Stimulated activated CD4-positive, alpha-beta T cell treated with anti-CD3 and anti-CD28 coated beads, Interleukin-4, amount 100 ng/mL, for 24 hours (primary cell): ENCODE measurements at regions not wholly inside any gene's neighbourhood (a gene's known extent, or its start where the extent isn't known, plus 50 kb on each side); places are given as distances from the start of the nearest gene placed in this dataset.
"Not testable (repeated sequence)": the region's sequence is repeated elsewhere in the genome, so short reads cannot be mapped to it uniquely, and the experiment has no call there.

Experiments
- DNase-seq: peaks from one replicate; pipeline ENCODE4 v3.0.0-alpha.2; 2020

DNA sequence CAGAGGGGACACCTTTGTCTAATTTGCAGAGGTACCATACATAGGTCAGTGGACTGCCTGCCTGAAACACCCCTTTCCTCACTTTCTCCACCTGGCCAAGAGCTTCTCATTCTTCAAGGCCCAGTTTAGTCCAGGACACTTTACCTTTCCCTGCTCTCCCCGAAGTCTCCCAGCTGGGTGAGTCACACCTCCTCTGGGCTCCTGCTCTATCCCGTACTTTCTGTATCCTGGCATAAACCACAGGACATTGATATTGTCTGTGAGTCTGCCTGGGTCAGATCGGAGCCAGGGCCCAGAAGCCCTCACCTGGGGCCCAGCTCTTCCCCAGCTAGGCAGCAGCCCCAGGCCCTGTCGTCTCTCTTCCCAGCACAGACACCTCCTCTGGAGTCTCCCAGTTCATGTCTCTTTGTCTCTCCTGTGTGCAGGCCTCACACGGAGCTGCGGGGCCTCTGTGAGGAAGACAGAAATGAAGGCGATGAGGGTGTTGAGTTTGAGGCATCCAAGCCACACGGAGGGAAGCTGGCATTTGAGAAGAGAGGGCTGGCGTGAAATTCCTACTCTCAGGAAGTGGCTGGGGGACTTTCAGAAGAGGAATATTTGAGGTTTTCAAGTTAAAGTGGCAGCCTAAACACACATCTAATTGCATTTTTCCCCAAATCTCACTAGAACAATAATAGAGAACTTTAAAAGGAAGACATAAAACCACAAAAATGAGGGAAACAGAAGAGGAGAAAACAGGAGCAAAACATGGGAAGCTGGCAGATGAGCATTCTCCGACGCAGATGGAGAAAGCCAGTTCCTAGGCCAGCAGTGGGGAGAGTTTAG is 79.6 kb upstream of the LAPTM4A start:
- no peak for DNase-seq

- DNase-seq: no peak
These were observed 78.7 kb upstream of the LAPTM4A start for GRCh38 chr2:20130160-20130560.

GRCh38 chr2:20129331-20130159 is 78.1 kb upstream of the LAPTM4A start:
- no peak for DNase-seq

DNA sequence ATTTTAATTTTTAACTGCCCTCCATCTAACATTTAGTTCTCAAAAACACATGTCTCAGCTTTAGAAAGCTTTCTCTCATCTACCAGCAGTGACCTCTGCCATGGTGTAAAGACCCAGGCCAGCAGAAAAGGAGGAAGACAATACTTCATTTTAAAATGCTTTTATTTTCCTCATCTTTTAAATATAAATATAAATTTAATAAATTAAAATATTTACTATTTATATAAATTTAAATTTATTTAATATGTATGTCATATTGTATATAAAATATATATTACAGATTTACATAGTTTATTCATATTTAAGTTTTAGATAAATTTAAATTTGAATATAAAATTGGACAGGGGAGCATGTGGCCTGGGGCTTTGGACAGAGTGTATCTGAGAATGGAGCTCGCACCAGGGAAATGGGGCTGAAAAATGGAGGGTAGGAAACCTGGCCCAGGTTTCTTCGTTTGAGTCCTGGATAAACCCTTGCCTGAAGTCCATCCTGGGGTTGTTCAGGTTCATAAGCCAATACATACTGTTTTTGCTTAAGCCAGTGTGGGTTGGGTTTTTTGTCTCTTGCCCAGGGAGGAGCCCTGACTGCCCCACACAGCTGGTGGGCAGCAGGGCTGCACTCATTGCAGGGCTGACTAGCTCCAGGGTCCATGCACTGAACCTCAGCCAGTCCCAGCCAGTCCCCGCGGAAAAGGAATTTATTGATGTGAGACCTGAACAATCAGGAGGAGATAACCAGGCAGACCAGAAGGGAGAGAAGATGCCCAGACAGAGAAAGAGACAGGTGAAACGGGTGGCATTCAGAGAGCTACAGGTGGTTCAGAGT is 77.3 kb upstream of the LAPTM4A start:
- no peak for DNase-seq

GRCh38 chr2:20126469-20126868 is 75.0 kb upstream of the LAPTM4A start:
- no peak for DNase-seq

DNA sequence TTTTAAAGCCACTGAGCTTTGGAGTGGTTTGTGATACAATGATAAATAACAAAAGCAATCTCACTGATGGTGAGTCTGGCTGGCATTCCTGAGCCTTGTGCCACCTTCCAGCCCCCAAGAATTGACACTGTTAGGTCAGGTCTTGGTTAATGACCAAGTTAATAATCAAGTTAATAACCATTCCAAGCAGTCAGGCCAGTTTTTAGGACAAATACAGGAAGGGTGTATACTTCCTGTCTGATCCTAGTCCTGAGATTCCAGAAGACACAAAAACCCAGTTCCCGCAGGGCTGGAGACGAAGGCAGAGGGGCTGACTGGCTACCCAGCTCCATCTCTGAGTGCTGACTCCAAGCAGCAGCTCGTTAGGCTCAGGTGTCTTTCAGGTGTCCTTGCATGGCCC is 74.6 kb upstream of the LAPTM4A start:
- no peak for DNase-seq

DNA sequence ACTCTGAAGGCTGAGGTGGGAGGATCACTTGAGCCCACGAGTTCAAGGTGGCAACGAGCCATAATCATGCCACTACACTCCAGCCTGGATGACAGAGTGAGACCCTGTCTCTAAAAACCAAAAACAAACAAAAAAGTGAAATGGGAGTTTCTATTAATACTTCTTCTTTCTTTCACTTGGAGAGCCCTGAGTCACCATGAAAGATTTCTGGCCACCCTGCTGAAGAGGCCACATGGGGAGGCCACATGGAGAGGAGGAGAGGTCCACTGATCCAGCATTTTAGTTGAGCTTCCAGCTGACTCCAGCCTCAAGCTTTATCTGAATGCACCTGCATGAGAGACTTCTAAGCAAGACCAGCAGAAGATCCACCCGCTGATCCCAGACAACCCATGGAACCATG is 74.2 kb upstream of the LAPTM4A start:
- no peak for DNase-seq

GRCh38 chr2:20125164-20125563 is 73.7 kb upstream of the LAPTM4A start:
- no peak for DNase-seq

DNA sequence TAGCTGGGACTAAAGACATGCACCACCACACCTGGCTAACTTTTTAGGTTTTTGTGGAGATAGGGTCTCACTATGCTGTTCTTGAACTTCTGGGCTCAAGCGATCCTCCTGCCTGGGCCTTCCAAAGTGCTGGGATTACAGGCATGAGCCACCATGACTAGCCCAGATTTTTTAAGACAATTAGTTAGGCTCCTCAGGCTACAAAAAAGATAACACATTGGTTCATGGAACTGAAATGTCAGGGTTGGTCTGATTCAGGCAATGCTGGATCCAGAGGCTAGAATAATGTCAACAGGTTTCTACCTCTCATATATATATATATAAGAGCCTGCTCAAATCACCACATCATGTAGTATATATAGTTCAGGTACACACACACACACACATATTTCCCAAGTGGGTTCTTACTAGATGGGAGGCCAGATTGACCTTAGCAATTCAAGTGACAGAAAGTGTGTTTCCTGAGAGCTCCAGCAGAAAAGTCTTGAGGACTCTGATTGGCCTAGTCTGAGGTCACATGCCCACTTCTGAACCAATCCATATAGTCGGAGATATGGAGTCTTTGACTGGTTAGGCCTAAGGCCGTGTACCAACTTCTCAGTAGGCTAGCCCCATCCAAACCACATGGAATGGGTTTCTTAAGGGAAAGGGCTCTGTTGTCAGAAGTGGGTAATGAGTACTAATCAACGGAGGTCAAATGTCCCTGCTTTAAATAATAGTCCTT is 72.6 kb upstream of the LAPTM4A start:
- no peak for DNase-seq

DNA sequence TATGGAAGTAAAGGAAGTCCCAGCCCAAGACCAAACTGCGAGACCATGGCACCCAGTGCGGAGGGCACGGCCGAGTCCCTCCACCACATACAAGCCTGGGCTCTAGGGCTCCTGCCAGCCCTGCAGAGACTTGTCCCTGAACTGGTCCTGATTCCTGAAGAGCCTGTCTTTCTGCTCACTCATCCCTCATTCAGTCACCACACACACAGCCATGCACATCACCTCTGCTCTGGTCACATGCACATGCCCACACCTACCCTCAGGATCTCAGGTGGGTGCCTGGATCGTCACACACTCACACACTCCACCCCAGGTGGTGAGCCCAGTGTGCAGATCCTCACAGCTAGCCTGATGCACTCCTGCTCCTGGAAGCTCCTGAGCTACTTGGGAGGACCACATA is 71.4 kb upstream of the LAPTM4A start:
- DNase-seq: no peak

DNA sequence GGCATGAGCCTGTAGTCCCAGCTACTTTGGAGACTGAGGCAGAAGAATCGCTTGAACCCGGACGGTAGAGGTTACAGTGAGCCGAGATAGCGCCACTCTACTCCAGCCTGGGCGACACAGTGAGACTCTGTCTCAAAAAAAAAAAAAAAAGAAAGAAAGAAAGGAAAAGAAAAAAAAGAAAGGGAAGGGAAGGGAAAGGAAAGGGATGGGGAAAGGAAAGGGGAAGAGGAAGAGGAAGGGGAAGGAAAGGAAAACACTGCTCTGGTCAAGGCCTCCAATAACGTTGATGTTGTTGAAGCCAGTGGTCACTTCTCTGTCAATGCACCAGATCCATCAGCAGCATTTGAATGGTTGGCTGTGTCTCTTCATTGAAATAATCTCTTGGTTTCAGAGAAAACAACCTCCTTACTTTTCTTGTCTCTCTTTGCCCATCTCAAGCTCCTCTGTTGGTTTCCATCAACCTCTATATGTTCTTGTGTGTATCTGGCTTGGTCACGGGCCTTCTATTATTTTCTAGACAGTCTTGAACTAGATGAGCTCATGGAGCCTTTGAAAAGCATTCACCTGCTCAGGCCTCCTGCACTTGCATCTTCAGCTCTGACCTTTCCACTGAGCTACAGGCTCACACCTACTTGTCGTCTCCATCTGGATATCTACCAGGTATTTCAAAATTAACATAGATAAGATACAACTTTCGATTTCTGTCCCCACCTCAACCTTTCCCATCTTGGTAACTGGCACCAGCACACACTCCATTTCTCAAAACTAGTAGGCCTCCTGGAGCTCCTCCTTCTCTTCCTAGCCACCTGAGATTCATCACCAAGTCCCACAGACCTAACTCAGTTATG is 69.4 kb upstream of the LAPTM4A start:
- no peak for DNase-seq

DNA sequence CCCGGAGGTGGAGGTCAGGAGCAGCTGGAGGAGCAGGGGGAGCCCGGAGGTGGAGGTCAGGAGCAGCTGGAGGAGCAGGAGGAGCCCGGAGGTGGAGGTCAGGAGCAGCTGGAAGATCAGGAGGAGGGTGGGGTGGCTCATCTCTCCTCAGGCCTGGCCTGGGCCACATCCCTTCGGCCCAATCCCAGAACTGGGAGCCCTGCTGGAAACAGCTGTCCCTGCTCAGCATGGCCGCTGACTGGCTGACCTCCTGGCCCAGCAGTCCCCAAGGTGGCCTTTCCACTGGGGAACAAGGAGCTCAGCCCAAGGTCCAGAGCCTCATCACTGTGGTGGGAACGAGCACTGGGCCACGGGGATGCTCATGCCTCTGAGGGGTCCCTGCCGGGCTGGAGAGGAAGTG is 66.6 kb upstream of the LAPTM4A start:
- no peak for DNase-seq

- DNase-seq: no peak
These were observed 64.5 kb upstream of the LAPTM4A start for GRCh38 chr2:20115902-20116301.

- no peak for DNase-seq
These were observed 63.9 kb upstream of the LAPTM4A start for GRCh38 chr2:20115374-20115773.

- no peak for DNase-seq
These were observed 62.8 kb upstream of the LAPTM4A start for GRCh38 chr2:20113986-20114938.

- no peak for DNase-seq
These were observed 61.8 kb upstream of the LAPTM4A start for GRCh38 chr2:20113004-20113796.

DNA sequence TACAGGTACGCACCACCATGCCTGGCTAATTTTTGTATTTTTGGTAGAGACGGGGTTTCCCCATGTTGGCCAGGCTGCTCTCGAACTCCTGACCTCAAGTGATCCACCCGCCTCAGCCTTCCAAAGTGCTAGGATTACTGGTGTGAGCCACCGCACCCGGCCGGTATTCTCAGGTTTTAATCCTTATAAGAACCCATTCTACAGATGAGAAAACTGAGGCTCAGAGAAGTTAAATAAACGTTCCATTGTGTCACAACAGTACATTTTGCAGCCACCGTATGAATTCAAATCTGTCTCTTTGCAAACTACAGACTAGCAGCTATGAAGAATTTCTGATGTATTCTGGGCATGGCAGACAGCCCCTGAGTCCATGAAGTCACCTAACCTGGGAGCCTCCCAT is 60.9 kb upstream of the LAPTM4A start:
- DNase-seq: not testable (repeated sequence)

DNA sequence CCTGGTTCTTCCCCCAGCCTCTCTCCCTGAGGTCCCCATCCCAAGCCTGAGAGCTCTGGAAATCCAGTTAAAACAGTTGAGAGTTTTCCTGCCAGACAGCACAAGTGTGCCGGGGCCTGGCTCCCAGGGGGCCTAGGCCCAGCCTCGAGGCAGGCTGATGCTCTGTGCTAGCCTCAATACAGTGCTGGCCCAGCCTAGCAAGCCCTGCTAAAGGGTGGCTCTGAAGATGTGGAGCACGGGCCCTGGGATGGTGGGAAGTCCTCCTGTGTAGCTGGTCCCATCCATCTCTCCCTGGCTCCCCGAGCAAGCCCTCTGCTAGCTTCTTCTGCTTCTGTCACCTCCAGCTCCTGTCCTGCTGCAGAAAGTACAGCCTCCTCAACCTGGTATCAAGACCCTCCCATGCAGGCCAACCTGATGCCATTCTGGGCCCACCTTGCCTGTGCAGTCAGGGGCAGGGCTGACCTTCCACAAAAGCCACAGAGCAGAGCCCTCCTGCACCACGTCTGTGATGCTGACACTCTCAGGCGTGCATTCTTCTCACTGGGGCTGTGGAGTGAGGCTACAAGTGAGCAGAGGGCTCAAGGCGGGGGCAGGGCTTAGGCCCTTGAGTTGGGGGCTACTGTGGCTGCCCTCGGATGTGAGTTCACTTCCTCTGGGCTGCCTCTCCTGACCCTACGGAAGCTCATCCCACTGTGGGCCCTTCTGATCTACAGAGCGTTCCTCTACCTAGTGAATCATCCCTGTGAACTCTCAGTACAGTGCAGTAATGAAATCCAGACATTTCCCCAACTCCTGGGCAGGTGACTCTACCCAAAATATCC is 60.1 kb upstream of the LAPTM4A start:
- no peak for DNase-seq

GRCh38 chr2:20110876-20111275 is 59.4 kb upstream of the LAPTM4A start:
- no peak for DNase-seq
